HG03280 (cell line): ENCODE measurements at regions not wholly inside any gene's neighbourhood (a gene's known extent, or its start where the extent isn't known, plus 50 kb on each side); places are given as distances from the start of the nearest gene placed in this dataset.

Experiments
- ATAC-seq: cut with Tn5 transposase; IDR thresholded peaks from one replicate; pipeline ENCODE4 v1.9.1; 2021; ENCODE audit warnings: mild to moderate bottlenecking, moderate library complexity; ENCODE audit not compliant: unreplicated experiment

- no peak for ATAC-seq
Observed at GRCh38 chr5:89769975-89770374, 639.6 kb downstream of the CETN3 start.

- ATAC-seq: no peak
Observed at GRCh38 chr5:89759802-89760201, 649.8 kb downstream of the CETN3 start.

GRCh38 chr5:89758146-89758545, 651.4 kb downstream of the CETN3 start:
- no peak for ATAC-seq

GRCh38 chr5:89756955-89757354, 652.6 kb downstream of the CETN3 start:
- ATAC-seq: no peak

GRCh38 chr5:89755024-89755423, 654.5 kb downstream of the CETN3 start:
- no peak for ATAC-seq

- no peak for ATAC-seq
Observed at GRCh38 chr5:89735082-89735481, 674.5 kb downstream of the CETN3 start.

- no peak for ATAC-seq
Observed at GRCh38 chr5:89733772-89734171, 675.8 kb downstream of the CETN3 start.

GRCh38 chr5:89729623-89730301, 679.8 kb downstream of the CETN3 start:
- no peak for ATAC-seq

- no peak for ATAC-seq
Observed at GRCh38 chr5:89728750-89729149, 680.8 kb downstream of the CETN3 start.

- no peak for ATAC-seq
Observed at GRCh38 chr5:89728134-89728533, 681.4 kb downstream of the CETN3 start.

- no peak for ATAC-seq
Observed at GRCh38 chr5:89724379-89725095, 685.0 kb downstream of the CETN3 start.

GRCh38 chr5:89723907-89724306, 685.6 kb downstream of the CETN3 start:
- no peak for ATAC-seq

GRCh38 chr5:89722538-89722937, 687.0 kb downstream of the CETN3 start:
- no peak for ATAC-seq

GRCh38 chr5:89721931-89722330, 687.6 kb downstream of the CETN3 start:
- no peak for ATAC-seq

GRCh38 chr5:89721353-89721752, 688.2 kb downstream of the CETN3 start:
- ATAC-seq: no peak

GRCh38 chr5:89712134-89712700, 697.3 kb downstream of the CETN3 start:
- no peak for ATAC-seq

GRCh38 chr5:89711526-89711925, 698.0 kb downstream of the CETN3 start:
- ATAC-seq: no peak

GRCh38 chr5:89710006-89710405, 699.5 kb downstream of the CETN3 start:
- ATAC-seq: no peak

- ATAC-seq: no peak
Observed at GRCh38 chr5:89707891-89708290, 701.7 kb downstream of the CETN3 start.

GRCh38 chr5:89706731-89707130, 702.8 kb downstream of the CETN3 start:
- ATAC-seq: no peak

- ATAC-seq: no peak
Observed at GRCh38 chr5:89703817-89704216, 705.7 kb downstream of the CETN3 start.

- no peak for ATAC-seq
Observed at GRCh38 chr5:89698028-89698427, 711.5 kb downstream of the CETN3 start.
